ENCODE measurements at regions not wholly inside any gene's neighbourhood (a gene's known extent, or its start where the extent isn't known, plus 50 kb on each side); places are given as distances from the start of the nearest gene placed in this dataset.

GRCh38 chr13:89749888-89750287 lies 1597.6 kb upstream of the MIR17HG start:
- no peak for TF ChIP-seq CTCF (IDR thresholded peaks at IDR 0.05)
- no peak for TF ChIP-seq POLR2A (IDR thresholded peaks at IDR 0.05)
